C4-2B (cell line): ENCODE measurements at regions not wholly inside any gene's neighbourhood (a gene's known extent, or its start where the extent isn't known, plus 50 kb on each side); places are given as distances from the start of the nearest gene placed in this dataset.

Experiments used
- CTCF ChIP-seq: fragments of 450-650 bp; conservative IDR thresholded peaks from 2 replicates; pipeline ENCODE4 v1.5.1; 2017; ENCODE audit warnings: mild to moderate bottlenecking
- ZFX ChIP-seq: fragments of 450-650 bp; IDR thresholded peaks from 2 replicates; pipeline ENCODE4 v1.6.1; 2017

- no peak for TF ChIP-seq CTCF
- no peak for TF ChIP-seq ZFX
Observed at GRCh38 chr1:29460694-29461093, 224.4 kb downstream of the PTPRU start.
